Central memory CD8-positive, alpha-beta T cell (primary cell): ENCODE measurements at regions not wholly inside any gene's neighbourhood (a gene's known extent, or its start where the extent isn't known, plus 50 kb on each side); places are given as distances from the start of the nearest gene placed in this dataset.

Experiments
- ATAC-seq: fragments of 150-1000 bp; cut with Tn5 transposase; replicated peaks from 2 replicates; pipeline ENCODE4 v1.10.0; 2022; ENCODE audit warnings: mild to moderate bottlenecking, moderate FRiP score, moderate number of reproducible peaks; ENCODE audit not compliant: poor library complexity, severe bottlenecking; ENCODE audit errors: extremely low read depth
- DNase-seq, 2 donors: peaks; one replicate each; pipeline ENCODE4 v3.0.0; 2021; ENCODE audit warnings: low spot score in 2 of 2
- H3K27ac Mint-ChIP-seq: one replicate; pipeline ENCODE4 v1.8.0; 2022; ENCODE audit warnings: low read depth, mild to moderate bottlenecking, moderate library complexity, mixed read lengths
- H3K27me3 Mint-ChIP-seq: one replicate; pipeline ENCODE4 v1.8.0; 2022; ENCODE audit warnings: mixed read lengths
- H3K36me3 Mint-ChIP-seq: one replicate; pipeline ENCODE4 v1.8.0; 2022; ENCODE audit warnings: mild to moderate bottlenecking, moderate library complexity, mixed read lengths; ENCODE audit not compliant: insufficient read depth
- H3K4me1 Mint-ChIP-seq: one replicate; pipeline ENCODE4 v1.8.0; 2022; ENCODE audit warnings: mixed read lengths
- H3K4me3 Mint-ChIP-seq: one replicate; pipeline ENCODE4 v1.8.0; 2022; ENCODE audit warnings: mild to moderate bottlenecking, moderate library complexity, mixed read lengths
- H3K9me3 Mint-ChIP-seq: one replicate; pipeline ENCODE4 v1.8.0; 2022; ENCODE audit warnings: mixed read lengths

- Mint-ChIP-seq H3K4me1 (no peaks in the 10 kb centered on the region), H3K36me3 (no peaks in the 10 kb centered on the region)
Observed at GRCh38 chr10:25778646-25779045, 155.4 kb upstream of the MYO3A start.

GRCh38 chr10:25786161-25786560 is 147.9 kb upstream of the MYO3A start:
- Mint-ChIP-seq H3K4me1 (no peaks in the 10 kb centered on the region), H3K9me3 (no peaks in the 10 kb centered on the region), H3K4me3 (no peak overlapping the region), H3K27ac (no peak overlapping the region), H3K27me3 (peaks cover 9% of the 10 kb centered on the region), H3K36me3 (no peaks in the 10 kb centered on the region)
- ATAC-seq, result no peak
- DNase-seq, result no peak

More at GRCh38 chr10:25778646-25779045, 155.4 kb upstream of the MYO3A start:
- Mint-ChIP-seq H3K27ac (no peak overlapping the region), H3K27me3 (no peaks in the 10 kb centered on the region), H3K4me3 (no peak overlapping the region), H3K9me3 (peaks cover 6% of the 10 kb centered on the region)
- no peak for DNase-seq
- no peak for ATAC-seq

- no peak for ATAC-seq
- no peak overlapping the region for H3K27ac Mint-ChIP-seq
- DNase-seq, result no peak
- peaks cover 9% of the 10 kb centered on the region for H3K27me3 Mint-ChIP-seq
- H3K4me3 Mint-ChIP-seq, result no peak overlapping the region
- no peaks in the 10 kb centered on the region for H3K36me3 Mint-ChIP-seq
- H3K4me1 Mint-ChIP-seq, result no peaks in the 10 kb centered on the region
- no peaks in the 10 kb centered on the region for H3K9me3 Mint-ChIP-seq
Observed at GRCh38 chr10:25786899-25787298, 147.1 kb upstream of the MYO3A start.

- Mint-ChIP-seq H3K27me3 (no peaks in the 10 kb centered on the region), H3K4me3 (no peak overlapping the region), H3K27ac (no peak overlapping the region), H3K4me1 (no peaks in the 10 kb centered on the region), H3K9me3 (no peaks in the 10 kb centered on the region), H3K36me3 (no peaks in the 10 kb centered on the region)
- DNase-seq (no peak), ATAC-seq (no peak)
Observed at GRCh38 chr10:25797888-25798429, 136.1 kb upstream of the MYO3A start.

- H3K27ac Mint-ChIP-seq, result no peak overlapping the region
- H3K9me3 Mint-ChIP-seq, result no peaks in the 10 kb centered on the region
- H3K4me1 Mint-ChIP-seq, result no peaks in the 10 kb centered on the region
- no peak for ATAC-seq
- no peak overlapping the region for H3K4me3 Mint-ChIP-seq
- no peak for DNase-seq
- no peaks in the 10 kb centered on the region for H3K36me3 Mint-ChIP-seq
- no peaks in the 10 kb centered on the region for H3K27me3 Mint-ChIP-seq
Observed at GRCh38 chr10:25804505-25804904, 129.5 kb upstream of the MYO3A start.

- ATAC-seq, result no peak
- H3K4me1 Mint-ChIP-seq, result no peaks in the 10 kb centered on the region
Observed at GRCh38 chr10:25805986-25806385, 128.0 kb upstream of the MYO3A start.

GRCh38 chr10:25808372-25808771 is 125.7 kb upstream of the MYO3A start:
- H3K27ac Mint-ChIP-seq, result no peak overlapping the region
- H3K4me1 Mint-ChIP-seq, result no peaks in the 10 kb centered on the region
- H3K4me3 Mint-ChIP-seq, result no peak overlapping the region
- H3K36me3 Mint-ChIP-seq, result no peaks in the 10 kb centered on the region
- ATAC-seq (no peak), DNase-seq (no peak)
- no peaks in the 10 kb centered on the region for H3K27me3 Mint-ChIP-seq
- H3K9me3 Mint-ChIP-seq, result no peaks in the 10 kb centered on the region

More at GRCh38 chr10:25805986-25806385, 128.0 kb upstream of the MYO3A start:
- Mint-ChIP-seq H3K36me3 (no peaks in the 10 kb centered on the region), H3K27ac (no peak overlapping the region), H3K9me3 (no peaks in the 10 kb centered on the region), H3K4me3 (no peak overlapping the region), H3K27me3 (no peaks in the 10 kb centered on the region)
- DNase-seq, result no peak

GRCh38 chr10:25811052-25811685 is 122.9 kb upstream of the MYO3A start:
- no peak for DNase-seq
- H3K27ac Mint-ChIP-seq, result no peak overlapping the region
- no peaks in the 10 kb centered on the region for H3K4me1 Mint-ChIP-seq
- H3K9me3 Mint-ChIP-seq, result no peaks in the 10 kb centered on the region
- no peak overlapping the region for H3K4me3 Mint-ChIP-seq
- no peaks in the 10 kb centered on the region for H3K36me3 Mint-ChIP-seq
- no peaks in the 10 kb centered on the region for H3K27me3 Mint-ChIP-seq
- no peak for ATAC-seq

- ATAC-seq (no peak), DNase-seq (no peak)
- no peaks in the 10 kb centered on the region for H3K4me1 Mint-ChIP-seq
- no peak overlapping the region for H3K27ac Mint-ChIP-seq
- H3K9me3 Mint-ChIP-seq, result no peaks in the 10 kb centered on the region
- peaks cover 2% of the 10 kb centered on the region for H3K36me3 Mint-ChIP-seq
- no peaks in the 10 kb centered on the region for H3K27me3 Mint-ChIP-seq
- no peak overlapping the region for H3K4me3 Mint-ChIP-seq
Observed at GRCh38 chr10:25813511-25813910, 120.5 kb upstream of the MYO3A start.

GRCh38 chr10:25815236-25815635 is 118.8 kb upstream of the MYO3A start:
- peaks cover 2% of the 10 kb centered on the region for H3K36me3 Mint-ChIP-seq
- H3K4me1 Mint-ChIP-seq, result no peaks in the 10 kb centered on the region
- H3K27ac Mint-ChIP-seq, result no peak overlapping the region
- ATAC-seq (no peak), DNase-seq (no peak)
- H3K9me3 Mint-ChIP-seq, result no peaks in the 10 kb centered on the region
- H3K4me3 Mint-ChIP-seq, result no peak overlapping the region
- no peaks in the 10 kb centered on the region for H3K27me3 Mint-ChIP-seq

- Mint-ChIP-seq H3K9me3 (no peaks in the 10 kb centered on the region), H3K4me3 (no peak overlapping the region), H3K36me3 (peaks cover 2% of the 10 kb centered on the region), H3K4me1 (peaks cover 7% of the 10 kb centered on the region), H3K27me3 (no peaks in the 10 kb centered on the region), H3K27ac (no peak overlapping the region)
- ATAC-seq (no peak), DNase-seq (no peak)
Observed at GRCh38 chr10:25815999-25816768, 117.8 kb upstream of the MYO3A start.

GRCh38 chr10:25817200-25817599 is 116.8 kb upstream of the MYO3A start:
- no peak for ATAC-seq
- no peaks in the 10 kb centered on the region for H3K9me3 Mint-ChIP-seq
- no peak for DNase-seq
- no peak overlapping the region for H3K27ac Mint-ChIP-seq
- peaks cover 2% of the 10 kb centered on the region for H3K36me3 Mint-ChIP-seq
- H3K4me3 Mint-ChIP-seq, result no peak overlapping the region
- H3K27me3 Mint-ChIP-seq, result no peaks in the 10 kb centered on the region
- H3K4me1 Mint-ChIP-seq, result peaks cover 11% of the 10 kb centered on the region

GRCh38 chr10:25818751-25819150 is 115.3 kb upstream of the MYO3A start:
- no peak for DNase-seq
- H3K9me3 Mint-ChIP-seq, result no peaks in the 10 kb centered on the region
- H3K36me3 Mint-ChIP-seq, result peaks cover 2% of the 10 kb centered on the region
- H3K27me3 Mint-ChIP-seq, result no peaks in the 10 kb centered on the region
- no peak overlapping the region for H3K4me3 Mint-ChIP-seq
- ATAC-seq, result no peak
- H3K4me1 Mint-ChIP-seq, result peaks cover 11% of the 10 kb centered on the region
- no peak overlapping the region for H3K27ac Mint-ChIP-seq
